PC-3 (cell line): ENCODE measurements at regions not wholly inside any gene's neighbourhood (a gene's known extent, or its start where the extent isn't known, plus 50 kb on each side); places are given as distances from the start of the nearest gene placed in this dataset.

Source experiments
- EZH2 ChIP-seq: fragments of 300-600 bp; sonication (generic); IDR thresholded peaks from one replicate; pipeline ENCODE4 v1.6.1; 2017; ENCODE audit warnings: antibody characterized with exemption, mild to moderate bottlenecking, low read length; ENCODE audit not compliant: unreplicated experiment
- EZH2phosphoT487 ChIP-seq: fragments of 300-600 bp; sonication (generic); IDR thresholded peaks from 2 replicates; pipeline ENCODE4 v1.6.1; 2018; ENCODE audit warnings: mild to moderate bottlenecking, antibody characterized with exemption, low read length, borderline replicate concordance
- TF ChIP-seq, protein P1 (sequence below): fragments of 300-600 bp; sonication (generic); conservative IDR thresholded peaks from 2 replicates; pipeline ENCODE4 v1.5.1; 2017; ENCODE audit warnings: antibody characterized with exemption, low read depth, mild to moderate bottlenecking, low read length

DNA sequence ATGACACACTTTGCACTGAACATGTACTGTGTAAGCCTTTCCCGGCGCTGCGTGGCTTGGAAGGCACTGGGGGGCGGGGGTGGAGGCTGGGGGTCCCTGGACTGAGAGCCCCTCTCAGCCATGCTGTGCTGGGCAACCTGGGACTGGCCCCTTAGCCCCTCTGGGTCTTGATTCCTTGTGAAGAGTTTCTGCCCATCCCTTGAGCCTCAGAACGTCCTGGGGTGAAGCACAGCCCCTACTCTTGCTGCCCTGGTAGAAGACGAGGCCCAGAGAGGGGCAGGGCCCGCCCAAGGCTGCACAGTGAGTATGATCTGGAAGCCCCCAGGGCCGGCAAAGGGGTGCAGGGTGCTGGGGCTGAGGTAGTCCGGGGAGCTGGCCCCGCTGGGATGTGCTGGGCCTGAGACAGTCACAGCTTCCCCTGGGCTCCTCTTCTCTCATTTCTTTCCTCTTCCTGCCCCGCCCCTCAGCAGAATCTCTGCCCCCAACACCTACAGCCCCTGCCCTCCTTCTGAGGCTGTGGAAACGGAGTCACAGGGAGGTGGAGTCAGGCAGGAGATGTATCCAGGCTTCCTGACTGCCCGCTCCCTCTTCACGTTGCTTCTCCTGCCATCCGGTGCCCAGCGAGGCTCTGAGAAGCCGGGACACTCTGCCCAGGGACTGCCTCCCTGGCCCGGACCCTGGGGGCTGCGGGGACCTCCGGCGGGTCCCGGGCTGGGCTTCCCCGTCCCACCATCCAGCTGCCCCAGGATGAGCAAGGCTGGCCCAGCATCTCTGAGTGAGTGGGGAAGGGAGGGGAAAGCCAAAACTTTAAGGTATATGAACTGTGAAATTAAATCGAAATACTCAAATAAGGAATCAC is 60.5 kb downstream of the UNCX start:
- TF ChIP-seq EZH2 (no peak), EZH2phosphoT487 (no peak)
- TF ChIP-seq, protein P1, sequence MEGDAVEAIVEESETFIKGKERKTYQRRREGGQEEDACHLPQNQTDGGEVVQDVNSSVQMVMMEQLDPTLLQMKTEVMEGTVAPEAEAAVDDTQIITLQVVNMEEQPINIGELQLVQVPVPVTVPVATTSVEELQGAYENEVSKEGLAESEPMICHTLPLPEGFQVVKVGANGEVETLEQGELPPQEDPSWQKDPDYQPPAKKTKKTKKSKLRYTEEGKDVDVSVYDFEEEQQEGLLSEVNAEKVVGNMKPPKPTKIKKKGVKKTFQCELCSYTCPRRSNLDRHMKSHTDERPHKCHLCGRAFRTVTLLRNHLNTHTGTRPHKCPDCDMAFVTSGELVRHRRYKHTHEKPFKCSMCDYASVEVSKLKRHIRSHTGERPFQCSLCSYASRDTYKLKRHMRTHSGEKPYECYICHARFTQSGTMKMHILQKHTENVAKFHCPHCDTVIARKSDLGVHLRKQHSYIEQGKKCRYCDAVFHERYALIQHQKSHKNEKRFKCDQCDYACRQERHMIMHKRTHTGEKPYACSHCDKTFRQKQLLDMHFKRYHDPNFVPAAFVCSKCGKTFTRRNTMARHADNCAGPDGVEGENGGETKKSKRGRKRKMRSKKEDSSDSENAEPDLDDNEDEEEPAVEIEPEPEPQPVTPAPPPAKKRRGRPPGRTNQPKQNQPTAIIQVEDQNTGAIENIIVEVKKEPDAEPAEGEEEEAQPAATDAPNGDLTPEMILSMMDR, result no peak
